Lung microvascular endothelial cell (primary cell): ENCODE measurements at regions not wholly inside any gene's neighbourhood (a gene's known extent, or its start where the extent isn't known, plus 50 kb on each side); places are given as distances from the start of the nearest gene placed in this dataset.

Experiments
- DNase-seq, 2 donors: peaks; one replicate each; pipeline versions ENCODE4 v3.0.0 to v3.0.0-alpha.2; 2010; ENCODE audit warnings: low read depth in 2 of 2

DNA sequence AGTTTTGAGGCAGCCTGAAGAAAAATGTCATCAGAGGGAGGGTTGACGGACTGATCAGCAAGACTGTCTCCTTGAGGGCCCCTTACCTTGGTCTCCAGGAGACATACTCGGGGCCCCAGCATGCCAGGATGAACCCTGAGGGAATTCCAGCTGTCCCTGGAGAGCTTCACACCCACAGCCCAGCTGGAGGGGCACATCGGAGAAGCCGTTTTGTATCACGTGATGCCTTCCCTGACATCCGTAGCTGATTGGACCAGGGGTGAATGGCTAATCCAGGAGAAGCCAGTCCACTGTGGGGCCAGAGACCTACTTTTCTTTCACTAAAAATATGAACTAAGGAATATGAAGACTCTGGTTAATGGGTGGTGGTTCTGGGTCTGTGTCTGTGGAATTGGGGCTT, 86.0 kb upstream of the TP53I11 start:
- DNase-seq: no peak

DNA sequence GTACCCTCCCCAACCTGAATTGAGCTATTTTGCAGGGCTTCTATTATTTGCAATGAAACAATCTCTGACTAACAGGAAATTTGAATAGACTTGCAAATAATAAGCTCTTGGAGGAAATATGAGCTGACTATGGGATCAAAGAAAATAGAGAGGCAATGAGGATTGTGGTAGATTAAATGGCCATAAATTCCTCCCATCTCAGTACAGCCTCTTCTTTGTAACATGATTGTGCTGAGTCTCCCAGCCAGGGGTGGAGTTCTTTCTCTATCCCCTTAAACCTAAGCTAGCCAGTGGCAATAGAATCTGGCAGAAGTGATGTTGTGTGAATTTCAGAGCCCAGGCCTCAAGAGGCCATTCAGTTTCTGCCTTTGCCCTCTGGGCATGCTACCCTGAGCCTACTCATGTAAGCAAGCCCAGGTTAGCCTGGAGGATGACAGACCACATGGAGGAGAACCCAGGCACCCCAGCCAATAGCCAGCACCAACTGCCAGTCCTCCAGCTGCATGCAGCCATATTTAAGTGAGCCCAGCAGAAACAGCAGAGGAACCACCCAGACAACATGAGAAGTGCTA, 86.8 kb upstream of the TP53I11 start:
- no peak for DNase-seq

DNA sequence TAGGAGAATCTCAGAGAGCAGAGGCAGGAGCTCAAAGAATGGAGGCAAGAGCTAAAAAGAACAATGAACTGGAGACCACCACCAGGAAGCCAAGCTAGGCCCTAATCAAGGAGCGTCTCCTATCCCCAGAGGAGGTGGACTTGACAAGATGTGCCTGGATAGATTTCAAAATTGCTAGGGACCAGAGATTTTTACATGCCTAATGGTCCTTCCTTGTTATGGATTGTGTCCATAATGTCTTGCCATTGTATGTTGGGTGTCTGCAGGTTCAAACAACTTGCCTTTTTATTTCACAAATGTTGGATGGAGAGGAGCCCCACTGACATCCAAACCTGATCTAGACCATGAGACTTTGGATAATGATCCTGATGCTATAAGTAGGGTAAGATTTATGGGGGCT, 88.2 kb upstream of the TP53I11 start:
- no peak for DNase-seq

DNA sequence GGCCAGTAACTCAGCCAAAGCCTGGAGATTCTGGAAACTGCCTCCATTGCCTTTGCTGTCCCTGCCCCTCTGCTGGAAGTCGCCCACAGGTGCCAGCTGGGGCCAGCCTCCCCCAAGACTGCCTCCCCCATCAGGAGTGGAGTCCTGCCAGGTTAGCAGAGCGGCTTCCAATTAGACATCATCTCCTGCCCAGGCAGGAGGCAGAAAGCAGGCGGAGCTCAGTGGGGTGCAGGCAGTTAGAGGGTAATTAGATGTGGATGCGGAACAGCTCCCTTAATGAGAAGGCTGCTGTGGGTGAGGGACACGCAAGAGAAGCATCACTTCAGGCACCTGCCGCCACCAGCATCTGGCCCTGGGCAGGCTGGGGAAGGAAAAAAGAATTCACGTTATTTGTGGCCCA, 90.9 kb upstream of the TP53I11 start:
- no peak for DNase-seq

DNA sequence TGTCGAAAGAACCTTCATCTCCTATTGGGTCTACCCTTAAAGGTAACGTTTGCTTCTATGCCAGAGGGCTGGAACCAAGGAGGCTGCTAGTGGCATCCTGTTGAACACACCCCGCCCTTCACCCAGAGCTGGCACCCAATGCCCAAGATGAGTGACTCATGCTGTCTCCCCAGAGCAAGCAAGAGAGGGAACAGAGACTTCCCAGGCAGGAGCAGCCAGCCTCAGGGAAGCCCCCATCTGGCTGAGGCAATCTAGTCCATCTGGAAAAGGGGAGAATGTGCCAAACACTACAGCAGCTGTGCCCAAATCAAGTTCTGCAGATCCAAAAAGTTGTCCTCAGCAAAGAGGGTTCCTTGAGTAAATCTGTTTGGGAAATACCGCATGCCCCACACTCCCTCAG, 91.9 kb upstream of the TP53I11 start:
- no peak for DNase-seq

DNA sequence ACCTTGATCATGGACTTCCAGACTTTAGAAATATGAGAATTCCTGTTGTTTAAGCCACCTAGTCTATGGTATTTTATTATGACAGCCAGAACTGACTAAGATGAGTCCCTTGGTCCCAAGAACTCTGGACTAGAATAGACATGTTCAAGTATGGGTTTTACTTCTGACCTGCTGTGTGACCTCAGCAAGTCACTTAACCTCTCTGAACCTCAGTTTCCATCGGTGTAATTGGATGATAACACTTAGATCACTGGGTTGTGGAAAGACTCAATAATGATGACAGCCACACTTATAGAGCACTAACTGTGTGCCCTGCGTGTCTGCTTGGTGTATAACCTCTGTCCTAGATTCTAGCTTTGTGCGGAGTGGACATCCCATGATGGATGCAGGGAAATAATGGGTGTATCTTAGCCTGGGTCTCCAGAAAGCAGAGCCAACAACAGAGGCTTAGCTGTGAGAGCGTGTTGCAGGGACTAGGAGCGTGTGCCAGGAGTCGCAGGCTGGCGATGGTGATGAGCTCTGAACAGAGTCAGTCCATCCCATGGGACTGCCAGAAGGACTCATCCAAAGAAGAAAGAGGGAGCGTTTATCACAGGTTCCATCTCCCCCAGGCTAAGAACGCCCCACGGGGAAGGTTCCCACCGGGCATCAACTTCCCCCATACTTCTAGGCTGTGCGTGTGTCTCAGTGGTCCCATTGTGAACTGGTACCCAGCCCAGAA, 93.2 kb upstream of the TP53I11 start:
- DNase-seq: no peak

DNA sequence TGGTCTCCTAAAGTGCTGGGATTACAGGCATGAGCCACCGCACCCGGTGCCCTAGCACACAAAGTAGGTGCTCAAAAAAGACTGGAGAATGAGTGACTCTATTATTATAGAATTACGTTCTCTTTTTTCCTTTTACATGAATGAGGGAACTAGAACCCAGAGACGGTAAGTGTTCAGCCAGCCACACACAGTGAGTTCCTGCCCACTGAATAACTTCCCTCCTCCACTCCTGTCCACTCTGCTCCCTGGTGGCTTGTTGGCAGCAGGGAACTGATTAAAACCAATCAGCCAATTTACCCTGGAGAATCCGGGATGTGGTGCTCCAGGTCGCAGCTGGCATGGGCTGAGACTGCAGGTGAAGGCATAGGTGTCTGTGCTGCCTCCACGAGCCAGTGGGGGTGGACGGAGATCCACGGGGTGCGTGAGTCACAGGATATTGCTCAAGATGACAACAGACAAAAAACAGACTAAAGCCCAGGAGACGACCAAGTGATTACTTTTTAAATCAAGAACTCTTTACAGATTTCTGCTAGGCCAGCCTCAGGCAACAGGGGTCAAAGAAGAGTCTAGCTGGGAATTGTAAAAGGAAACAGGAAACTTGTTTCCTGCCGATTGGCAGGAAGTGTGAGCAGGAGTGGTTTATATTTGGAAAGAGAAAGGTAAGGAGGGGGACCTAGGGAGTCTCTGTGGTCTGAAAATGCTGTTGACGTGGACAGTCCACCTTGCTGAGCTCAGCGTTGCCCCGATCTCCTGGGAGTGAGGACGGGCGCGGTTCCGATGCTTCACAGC, 95.2 kb upstream of the TP53I11 start:
- DNase-seq: peak; percentile 63

DNA sequence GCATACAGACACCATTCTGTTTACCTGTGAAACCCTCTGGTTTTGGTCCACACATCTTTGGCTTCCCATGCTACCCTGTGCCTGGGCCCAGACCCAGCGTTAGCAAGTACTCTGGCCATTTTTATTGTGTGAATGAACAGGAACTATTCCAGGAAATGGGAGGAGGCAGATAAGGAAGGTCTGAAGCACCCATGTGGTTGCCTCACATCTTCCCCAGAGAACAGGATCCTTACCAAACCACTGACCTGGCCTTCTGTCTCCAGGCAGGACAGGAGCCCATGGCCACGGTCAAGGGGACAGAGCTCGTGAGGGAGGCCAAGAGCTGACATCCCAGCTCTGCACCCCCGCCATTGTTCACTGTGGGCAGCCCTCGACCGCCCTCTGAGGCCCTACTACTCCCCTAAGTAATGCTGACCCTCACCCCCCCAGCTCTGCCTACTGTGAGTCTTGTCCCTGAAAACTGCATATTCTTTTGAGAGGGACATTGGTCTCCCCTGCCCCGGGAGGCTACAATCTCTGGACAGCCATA, 97.7 kb upstream of the TP53I11 start:
- peak in 1 of 2 donors; percentile 61 for DNase-seq

DNA sequence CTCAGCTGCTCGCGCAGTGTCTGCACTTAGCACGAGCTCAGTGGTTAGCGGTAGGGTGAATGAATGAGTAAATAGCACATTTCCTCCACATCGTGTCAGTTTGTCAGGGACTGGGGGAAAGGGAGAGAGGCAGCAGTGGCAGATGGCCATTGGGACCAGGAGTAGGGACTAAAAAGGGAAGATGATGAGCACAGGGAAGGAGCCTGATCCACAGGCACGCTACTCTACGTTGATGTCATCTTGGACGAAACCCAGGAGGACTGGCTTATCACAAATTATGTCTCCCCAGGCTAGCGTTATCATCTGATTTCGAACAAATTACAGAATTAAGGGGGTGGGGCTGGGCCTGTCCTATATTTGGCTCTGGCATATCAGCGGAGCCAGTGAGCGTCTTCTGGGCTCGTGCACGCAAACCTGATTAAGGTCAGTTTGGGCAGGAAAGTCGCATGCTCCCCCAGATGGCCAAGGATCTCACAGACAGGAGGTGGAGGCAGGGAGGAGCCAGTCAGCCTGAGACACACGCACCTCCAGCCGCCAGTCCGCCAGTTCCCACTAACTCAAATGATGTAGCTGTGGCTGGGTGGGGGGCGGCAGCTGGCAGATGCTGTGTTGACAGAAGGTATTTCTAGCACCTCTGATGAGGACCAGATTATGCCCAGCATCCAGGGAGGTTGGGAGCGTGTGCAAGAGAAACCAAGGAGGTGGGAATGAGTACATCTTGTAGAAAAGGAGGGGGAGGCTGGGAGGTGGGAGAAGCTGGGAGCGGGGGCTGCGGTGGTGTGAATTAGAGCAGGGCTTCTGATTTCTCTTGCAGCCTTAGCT, 97.4 kb upstream of the PRDM11 start:
- DNase-seq: no peak

DNA sequence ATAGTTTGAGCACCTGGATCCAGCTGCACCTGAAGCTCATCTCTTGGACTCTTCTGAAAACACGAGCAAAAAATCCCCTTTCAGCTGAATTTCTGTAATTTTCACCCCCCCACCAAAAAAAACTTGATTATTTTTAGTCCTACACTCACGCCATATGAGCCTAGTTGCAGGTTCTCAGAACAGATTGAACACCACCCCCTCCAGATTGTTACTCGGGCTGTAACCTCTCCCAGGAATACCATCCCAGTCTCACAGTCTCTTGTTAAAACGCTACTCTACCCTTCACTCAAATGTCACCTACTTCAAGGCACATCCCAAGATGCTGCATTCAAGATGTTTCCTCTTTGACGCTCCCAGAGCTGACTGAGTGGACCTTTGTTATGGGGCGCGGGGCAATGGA, 96.3 kb upstream of the PRDM11 start:
- DNase-seq: no peak

DNA sequence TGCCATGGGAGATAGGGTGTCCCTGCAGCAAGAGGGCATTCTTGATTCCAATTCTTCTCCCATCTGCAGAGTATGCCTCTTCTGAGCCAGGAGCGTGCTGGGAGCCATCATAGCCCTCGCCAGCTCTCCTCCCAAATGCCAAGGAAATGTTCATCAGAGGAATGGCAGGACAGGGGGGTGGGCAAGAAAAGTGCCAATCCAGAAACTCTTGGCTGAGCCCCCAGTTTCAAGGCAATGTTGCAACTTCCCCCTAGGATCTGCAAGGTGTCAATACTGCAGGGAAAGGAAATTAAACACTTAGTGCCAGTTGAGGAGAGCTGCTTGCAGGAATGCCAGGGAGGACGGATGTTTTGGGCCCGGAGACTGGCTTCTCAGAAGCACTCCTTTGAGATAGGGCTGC, 94.8 kb upstream of the PRDM11 start:
- DNase-seq: no peak

DNA sequence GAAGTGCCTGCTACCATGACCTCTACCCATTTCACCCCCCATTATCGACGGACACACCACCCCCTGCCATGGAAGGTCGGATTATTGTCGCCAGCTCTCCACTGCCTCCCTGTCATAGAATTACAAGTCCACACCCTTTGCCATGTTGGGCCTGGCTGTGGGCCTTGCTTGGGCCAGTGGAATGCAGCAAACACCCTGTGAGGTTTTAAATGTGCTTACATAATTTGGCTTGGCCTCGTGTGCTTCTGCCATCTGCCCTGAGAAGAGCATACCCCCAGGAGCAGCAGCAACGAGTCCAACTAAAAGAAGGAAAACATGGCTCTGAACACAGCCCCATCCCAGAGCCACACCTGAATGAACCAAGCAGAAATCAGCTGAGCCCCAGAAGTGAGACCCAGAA, 94.1 kb upstream of the PRDM11 start:
- DNase-seq: no peak

DNA sequence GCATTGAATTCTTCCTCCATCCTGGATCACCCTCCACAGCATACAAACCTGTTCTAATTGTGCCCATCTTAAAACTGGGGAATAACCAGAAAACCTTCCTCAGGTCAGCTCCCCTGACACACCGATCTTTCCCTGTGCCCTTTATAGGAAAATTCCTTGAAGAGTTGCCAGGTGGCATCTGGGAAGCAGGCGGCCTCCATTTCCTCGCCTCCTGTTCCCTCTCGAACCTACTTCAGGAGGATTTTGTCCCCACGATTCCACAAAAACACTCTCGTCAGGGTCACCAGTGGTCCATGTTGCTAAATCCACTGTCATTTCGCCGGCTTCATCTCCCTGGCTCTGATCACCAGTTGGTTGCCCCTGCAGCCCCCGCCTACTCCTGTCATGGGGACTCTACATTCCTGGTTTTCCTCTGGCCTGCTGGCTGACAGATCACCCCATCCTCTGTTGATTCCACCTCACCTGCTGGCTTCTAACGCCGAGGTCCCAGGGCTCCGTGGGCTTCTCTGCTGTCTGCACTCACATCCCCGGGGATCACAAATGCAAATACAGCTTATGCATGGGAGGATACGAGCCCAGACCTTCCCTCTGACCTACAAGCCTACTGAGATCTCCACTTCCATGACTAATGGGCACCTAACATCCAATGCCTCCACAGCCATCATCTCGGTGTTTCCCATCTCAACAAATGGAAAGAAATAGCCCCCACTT, 92.5 kb upstream of the PRDM11 start:
- DNase-seq: no peak

DNA sequence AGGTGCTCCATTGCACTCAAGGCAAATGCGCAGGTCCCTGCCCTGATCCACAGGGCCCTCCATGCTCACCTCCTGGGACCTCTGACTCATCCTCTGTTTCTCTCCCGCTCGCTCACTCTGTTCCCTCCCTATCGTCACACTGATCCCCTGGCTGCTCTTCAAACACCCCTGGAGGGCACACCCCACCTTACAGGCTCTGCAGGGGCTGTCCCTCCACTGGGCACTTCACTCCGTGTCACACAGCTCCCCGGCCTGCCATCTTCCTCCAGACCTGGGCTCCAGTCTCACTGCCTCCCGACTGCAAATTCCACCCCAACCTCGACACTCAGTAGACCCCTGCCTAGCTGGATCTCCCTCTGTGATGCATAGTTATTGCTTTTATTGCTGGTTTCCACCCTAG, 91.5 kb upstream of the PRDM11 start:
- no peak for DNase-seq

DNA sequence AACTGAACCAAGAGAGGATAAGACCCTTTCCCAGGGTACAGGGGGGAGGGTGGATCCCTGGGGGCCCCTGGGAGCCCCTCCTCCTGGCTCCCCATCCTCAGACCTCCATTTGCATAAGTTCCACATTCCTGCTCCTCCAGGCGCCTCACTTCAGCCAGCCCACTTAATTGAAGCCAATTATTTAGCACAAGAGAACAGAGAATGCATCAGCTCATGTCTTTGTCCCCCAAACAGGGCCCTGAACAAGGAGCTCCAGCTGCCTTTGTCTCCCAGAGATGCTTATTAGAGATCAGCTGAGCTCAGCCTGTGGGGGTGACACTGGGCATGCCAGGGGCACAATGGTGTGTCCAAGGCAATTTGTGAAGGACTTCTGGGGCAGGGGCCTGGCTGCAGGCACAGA, 89.9 kb upstream of the PRDM11 start:
- DNase-seq: no peak

DNA sequence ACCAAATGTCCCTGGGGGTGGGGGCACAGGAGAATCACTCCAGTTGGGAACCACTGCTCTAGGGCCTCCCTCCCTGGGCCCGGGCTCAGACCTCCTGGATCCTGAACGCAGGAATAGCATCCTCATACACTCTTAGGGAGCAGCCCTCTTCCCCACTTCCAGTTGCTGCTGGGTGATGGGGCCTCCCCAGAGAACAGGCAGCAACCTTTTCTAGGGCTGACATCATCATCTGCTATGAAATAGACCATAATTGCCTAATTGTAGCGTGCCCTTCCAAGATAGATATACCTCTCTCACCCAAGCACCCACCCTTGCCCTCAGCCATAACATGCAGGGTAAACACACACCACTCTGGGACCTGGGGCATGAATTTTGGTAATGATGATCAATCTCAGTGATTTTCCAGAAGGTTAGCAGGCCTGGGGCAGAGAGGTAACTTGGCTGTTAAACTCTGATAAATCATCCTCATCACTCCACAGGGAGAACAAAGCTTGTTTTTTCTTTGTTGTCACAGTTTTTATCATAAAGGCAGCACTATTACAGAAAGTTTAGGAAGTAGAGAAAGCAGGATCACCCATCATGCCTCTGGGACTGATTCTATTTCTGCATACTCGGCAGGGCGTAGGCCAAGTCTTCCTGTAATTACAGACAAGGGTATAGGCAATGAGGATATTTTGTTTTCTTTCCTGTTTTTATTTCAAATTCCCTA, 88.3 kb upstream of the PRDM11 start:
- DNase-seq: no peak

DNA sequence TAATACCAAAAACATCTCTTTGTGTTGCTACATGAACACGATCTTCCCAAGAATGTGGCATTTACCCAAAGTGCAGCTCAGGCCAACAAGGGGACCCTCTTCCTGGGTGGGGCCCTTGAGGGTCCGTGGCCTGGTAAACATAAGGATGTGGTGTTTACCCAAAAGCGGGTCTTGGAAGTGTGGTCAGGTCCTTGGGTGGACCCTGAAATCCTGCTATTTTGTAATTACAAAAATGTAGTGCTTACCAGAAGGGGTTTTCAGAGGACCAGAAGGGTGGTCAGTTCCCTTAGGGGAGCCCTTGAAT, 87.8 kb upstream of the PRDM11 start:
- no peak for DNase-seq

DNA sequence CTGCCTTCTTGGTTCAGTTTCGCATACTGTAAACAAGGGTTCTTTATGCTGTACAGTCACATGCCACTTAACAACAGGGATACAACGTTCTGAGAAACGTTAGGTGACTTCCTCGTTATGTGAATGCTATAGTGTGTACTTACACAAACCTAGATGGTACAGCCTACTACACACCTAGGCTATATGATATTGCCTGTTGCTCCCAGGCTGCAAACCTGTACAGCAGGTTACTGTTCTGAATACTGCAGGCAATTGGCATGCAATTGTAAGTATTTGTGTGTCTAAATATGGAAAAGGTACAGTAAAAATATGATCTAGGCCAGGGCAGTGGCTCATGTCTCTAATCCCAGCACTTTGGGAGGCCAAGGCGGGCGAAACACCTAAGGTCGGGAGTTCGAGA, 85.7 kb upstream of the PRDM11 start:
- DNase-seq: no peak

DNA sequence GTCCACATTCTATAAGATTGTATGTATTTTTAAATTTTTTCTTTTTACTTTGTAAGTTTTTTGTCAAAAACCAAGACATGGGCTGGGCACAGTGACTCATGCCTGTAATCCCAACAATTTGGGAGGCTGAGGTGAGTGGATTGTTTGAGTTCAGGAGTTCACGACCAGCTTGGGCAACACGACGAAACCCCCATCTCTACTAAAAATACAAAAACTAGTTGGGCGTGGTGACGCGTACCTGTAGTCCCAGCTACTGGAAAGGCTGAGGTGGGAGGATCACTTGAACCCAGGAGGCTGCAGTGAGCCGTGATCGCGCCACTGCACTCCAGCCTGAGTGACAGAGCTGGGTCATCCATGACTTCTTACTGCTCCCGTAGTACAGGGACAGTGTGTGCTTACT, 84.8 kb upstream of the PRDM11 start:
- no peak for DNase-seq

DNA sequence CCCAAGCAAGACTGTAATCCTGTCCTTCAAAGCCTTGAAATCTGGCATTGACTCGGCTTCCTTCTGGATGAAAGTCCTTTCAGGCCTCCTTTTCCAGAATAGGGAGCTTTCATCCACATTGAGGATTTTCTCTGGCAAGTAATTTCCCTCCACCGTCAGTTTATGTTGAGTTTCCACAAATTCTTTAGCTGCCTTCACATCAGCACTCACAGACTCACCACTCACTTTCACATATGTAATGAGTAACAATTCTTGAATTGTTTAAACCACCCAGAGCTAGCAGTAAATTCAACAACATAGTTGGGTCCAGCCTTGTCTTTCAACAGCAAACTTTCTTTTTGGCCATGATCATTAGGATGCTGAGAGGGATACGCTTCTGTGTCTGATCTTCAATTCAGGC, 84.3 kb upstream of the PRDM11 start:
- DNase-seq: no peak
